IMR-90 (cell line): ENCODE measurements at regions not wholly inside any gene's neighbourhood (a gene's known extent, or its start where the extent isn't known, plus 50 kb on each side); places are given as distances from the start of the nearest gene placed in this dataset.
"Not testable (repeated sequence)": the region's sequence is repeated elsewhere in the genome, so short reads cannot be mapped to it uniquely, and the experiment has no call there.

Source experiments
- BHLHE40 ChIP-seq: fragments of 150-350 bp; IDR thresholded peaks from 2 replicates; pipeline ENCODE4 v1.6.1; 2016; ENCODE audit warnings: mild to moderate bottlenecking, low read depth, low read length
- CTCF ChIP-seq: conservative IDR thresholded peaks from 2 replicates; pipeline ENCODE4 v1.5.1; 2012; ENCODE audit warnings: mild to moderate bottlenecking, low read depth, low read length, improper control_type of control experiment
- MAFK ChIP-seq: IDR thresholded peaks from 2 replicates; pipeline ENCODE4 v1.6.1; 2012; ENCODE audit warnings: low read depth, low read length, improper control_type of control experiment
- MAZ ChIP-seq: IDR thresholded peaks from 2 replicates; pipeline ENCODE4 v1.6.1; 2012; ENCODE audit warnings: low read depth, mild to moderate bottlenecking, low read length, improper control_type of control experiment, moderate library complexity, borderline replicate concordance
- MXI1 ChIP-seq: IDR thresholded peaks from 2 replicates; pipeline ENCODE4 v1.6.1; 2012; ENCODE audit warnings: low read depth, mild to moderate bottlenecking, low read length, moderate library complexity, borderline replicate concordance
- POLR2A ChIP-seq: IDR thresholded peaks from 2 replicates; pipeline ENCODE4 v1.6.1; 2012; ENCODE audit warnings: mild to moderate bottlenecking, low read depth, low read length
- RFX5 ChIP-seq: IDR thresholded peaks from 2 replicates; pipeline ENCODE4 v1.8.0; 2012; ENCODE audit warnings: low read depth, mild to moderate bottlenecking, low read length, moderate library complexity
- SMC3 ChIP-seq: fragments of 150-350 bp; IDR thresholded peaks from 2 replicates; pipeline ENCODE4 v1.6.1; 2016; ENCODE audit warnings: low read depth, mild to moderate bottlenecking, antibody characterized with exemption, low read length, moderate library complexity
- USF2 ChIP-seq: fragments of 150-350 bp; IDR thresholded peaks from 2 replicates; pipeline ENCODE4 v1.6.1; 2017; ENCODE audit warnings: mild to moderate bottlenecking, antibody characterized with exemption, low read length, low read depth

- TF ChIP-seq CTCF, POLR2A, SMC3, MXI1, BHLHE40, MAFK, MAZ, USF2, RFX5: not testable (repeated sequence)
Measured at GRCh38 chr15:31725619-31726018, 304.7 kb upstream of the CHRNA7 start.
